ENCODE measurements at regions not wholly inside any gene's neighbourhood (a gene's known extent, or its start where the extent isn't known, plus 50 kb on each side); places are given as distances from the start of the nearest gene placed in this dataset.

GRCh38 chrX:20421697-20422096, 155.0 kb upstream of the RPS6KA3 start:
- intact Hi-C loops (cut with micrococcal nuclease; ENCODE audit: unreplicated experiment) = no loop called here
- BruUV-seq (replicated peaks) = no TSS peak
- Histone ChIP-seq H2AFZ (ENCODE audit: low read length) (no peak overlapping the region), H3K4me1 (ENCODE audit: insufficient read depth, low read length, poor library complexity, severe bottlenecking) (peaks cover 4% of the 10 kb centered on the region), H3K9me2 (ENCODE audit: insufficient read depth, low read length) (no peaks in the 10 kb centered on the region), H3K4me3 (ENCODE audit: low read depth, low read length, poor library complexity, severe bottlenecking) (no peak overlapping the region), H3K27ac (ENCODE audit: low read depth, low read length, poor library complexity, severe bottlenecking) (no peak overlapping the region), H4K20me1 (ENCODE audit: insufficient read depth, low read length) (no peaks in the 10 kb centered on the region), H3K4me2 (ENCODE audit: low read length) (no peak overlapping the region), H3K9me3 (ENCODE audit: low read length) (no peaks in the 10 kb centered on the region), H3K36me3 (ENCODE audit: insufficient read depth, low read length) (no peaks in the 10 kb centered on the region), H3K79me2 (ENCODE audit: insufficient read depth, low read depth, low read length) (no peaks in the 10 kb centered on the region)
- ChIA-PET POLR2A (no interaction called here), CTCF (ENCODE audit: unreplicated experiment) (no interaction called here)
- TF ChIP-seq CTCF (conservative IDR thresholded peaks at IDR 0.05; ENCODE audit: low read length) = no peak
- TF ChIP-seq EZH2phosphoT487 (IDR thresholded peaks at IDR 0.05; ENCODE audit: borderline replicate concordance, low read depth, low read length) = no peak
- DNase-seq (ENCODE audit: low spot score) = no peak

GRCh38 chrX:20421275-20421674, 154.6 kb upstream of the RPS6KA3 start:
- no peaks in the 10 kb centered on the region for H3K79me2 ChIP-seq (ENCODE audit: insufficient read depth, low read depth, low read length)
- H3K4me2 ChIP-seq (ENCODE audit: low read length) = no peak overlapping the region
- H2AFZ ChIP-seq (ENCODE audit: low read length) = no peak overlapping the region
- H4K20me1 ChIP-seq (ENCODE audit: insufficient read depth, low read length) = no peaks in the 10 kb centered on the region
- H3K4me3 ChIP-seq (ENCODE audit: low read depth, low read length, poor library complexity, severe bottlenecking) = no peak overlapping the region
- no peaks in the 10 kb centered on the region for H3K9me2 ChIP-seq (ENCODE audit: insufficient read depth, low read length)
- TF ChIP-seq EZH2phosphoT487 (IDR thresholded peaks at IDR 0.05; ENCODE audit: borderline replicate concordance, low read depth, low read length) = no peak
- no peak for TF ChIP-seq CTCF (conservative IDR thresholded peaks at IDR 0.05; ENCODE audit: low read length)
- no peaks in the 10 kb centered on the region for H3K36me3 ChIP-seq (ENCODE audit: insufficient read depth, low read length)
- POLR2A ChIA-PET = no interaction called here
- BruUV-seq (replicated peaks) = no TSS peak
- DNase-seq (ENCODE audit: low spot score) = no peak
- intact Hi-C loops (cut with micrococcal nuclease; ENCODE audit: unreplicated experiment) = no loop called here
- H3K4me1 ChIP-seq (ENCODE audit: insufficient read depth, low read length, poor library complexity, severe bottlenecking) = peaks cover 4% of the 10 kb centered on the region
- no peak overlapping the region for H3K27ac ChIP-seq (ENCODE audit: low read depth, low read length, poor library complexity, severe bottlenecking)
- no peaks in the 10 kb centered on the region for H3K9me3 ChIP-seq (ENCODE audit: low read length)
- CTCF ChIA-PET (ENCODE audit: unreplicated experiment) = no interaction called here

GRCh38 chrX:20420058-20420457, 153.3 kb upstream of the RPS6KA3 start:
- BruUV-seq (replicated peaks) = no TSS peak
- no peak overlapping the region for H3K27ac ChIP-seq (ENCODE audit: low read depth, low read length, poor library complexity, severe bottlenecking)
- no peaks in the 10 kb centered on the region for H3K9me3 ChIP-seq (ENCODE audit: low read length)
- H3K36me3 ChIP-seq (ENCODE audit: insufficient read depth, low read length) = no peaks in the 10 kb centered on the region
- no peak for TF ChIP-seq CTCF (conservative IDR thresholded peaks at IDR 0.05; ENCODE audit: low read length)
- no peak for TF ChIP-seq EZH2phosphoT487 (IDR thresholded peaks at IDR 0.05; ENCODE audit: borderline replicate concordance, low read depth, low read length)
- ChIA-PET CTCF (ENCODE audit: unreplicated experiment) (no interaction called here), POLR2A (no interaction called here)
- peaks cover 4% of the 10 kb centered on the region for H3K4me1 ChIP-seq (ENCODE audit: insufficient read depth, low read length, poor library complexity, severe bottlenecking)
- intact Hi-C loops (cut with micrococcal nuclease; ENCODE audit: unreplicated experiment) = no loop called here
- H3K79me2 ChIP-seq (ENCODE audit: insufficient read depth, low read depth, low read length) = no peaks in the 10 kb centered on the region
- no peak overlapping the region for H2AFZ ChIP-seq (ENCODE audit: low read length)
- H3K9me2 ChIP-seq (ENCODE audit: insufficient read depth, low read length) = no peaks in the 10 kb centered on the region
- no peak for DNase-seq (ENCODE audit: low spot score)
- no peak overlapping the region for H3K4me2 ChIP-seq (ENCODE audit: low read length)
- no peaks in the 10 kb centered on the region for H4K20me1 ChIP-seq (ENCODE audit: insufficient read depth, low read length)
- H3K4me3 ChIP-seq (ENCODE audit: low read depth, low read length, poor library complexity, severe bottlenecking) = no peak overlapping the region
